ENCODE measurements at regions not wholly inside any gene's neighbourhood (a gene's known extent, or its start where the extent isn't known, plus 50 kb on each side); places are given as distances from the start of the nearest gene placed in this dataset.

DNA sequence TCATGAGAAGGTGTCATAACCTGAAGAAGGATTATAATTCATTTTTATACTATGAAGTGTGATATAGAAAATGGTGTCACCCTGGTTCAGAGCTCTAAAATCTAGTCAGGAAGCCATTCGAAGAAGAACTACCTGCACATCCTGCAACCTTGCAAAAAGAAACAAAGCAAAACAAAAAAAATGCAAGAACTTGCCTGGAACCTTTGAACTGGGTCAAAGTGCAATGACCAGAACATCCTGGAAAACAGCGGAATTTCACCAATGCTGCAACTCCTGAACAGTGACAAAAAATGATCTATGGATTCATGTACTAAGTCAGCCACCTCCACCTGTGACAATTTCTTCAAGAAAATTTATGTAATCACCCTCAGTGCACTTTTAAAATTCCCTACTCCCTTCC, 1083.3 kb upstream of the GYPC start:
- TF ChIP-seq, protein P1, sequence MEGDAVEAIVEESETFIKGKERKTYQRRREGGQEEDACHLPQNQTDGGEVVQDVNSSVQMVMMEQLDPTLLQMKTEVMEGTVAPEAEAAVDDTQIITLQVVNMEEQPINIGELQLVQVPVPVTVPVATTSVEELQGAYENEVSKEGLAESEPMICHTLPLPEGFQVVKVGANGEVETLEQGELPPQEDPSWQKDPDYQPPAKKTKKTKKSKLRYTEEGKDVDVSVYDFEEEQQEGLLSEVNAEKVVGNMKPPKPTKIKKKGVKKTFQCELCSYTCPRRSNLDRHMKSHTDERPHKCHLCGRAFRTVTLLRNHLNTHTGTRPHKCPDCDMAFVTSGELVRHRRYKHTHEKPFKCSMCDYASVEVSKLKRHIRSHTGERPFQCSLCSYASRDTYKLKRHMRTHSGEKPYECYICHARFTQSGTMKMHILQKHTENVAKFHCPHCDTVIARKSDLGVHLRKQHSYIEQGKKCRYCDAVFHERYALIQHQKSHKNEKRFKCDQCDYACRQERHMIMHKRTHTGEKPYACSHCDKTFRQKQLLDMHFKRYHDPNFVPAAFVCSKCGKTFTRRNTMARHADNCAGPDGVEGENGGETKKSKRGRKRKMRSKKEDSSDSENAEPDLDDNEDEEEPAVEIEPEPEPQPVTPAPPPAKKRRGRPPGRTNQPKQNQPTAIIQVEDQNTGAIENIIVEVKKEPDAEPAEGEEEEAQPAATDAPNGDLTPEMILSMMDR (IDR thresholded peaks at IDR 0.05; ENCODE audit: insufficient read depth, low read length) = no peak
- DNase-seq (ENCODE audit: low read depth) = no peak
- no peak overlapping the region for H3K4me3 ChIP-seq (ENCODE audit: low read depth, low read length)

- H3K4me3 ChIP-seq (ENCODE audit: low read depth, low read length) = no peak overlapping the region
- TF ChIP-seq, protein P1 (IDR thresholded peaks at IDR 0.05; ENCODE audit: insufficient read depth, low read length) = no peak
- no peak for DNase-seq (ENCODE audit: low read depth)
Measured at GRCh38 chr2:125573432-125573831, 1082.5 kb upstream of the GYPC start.

DNA sequence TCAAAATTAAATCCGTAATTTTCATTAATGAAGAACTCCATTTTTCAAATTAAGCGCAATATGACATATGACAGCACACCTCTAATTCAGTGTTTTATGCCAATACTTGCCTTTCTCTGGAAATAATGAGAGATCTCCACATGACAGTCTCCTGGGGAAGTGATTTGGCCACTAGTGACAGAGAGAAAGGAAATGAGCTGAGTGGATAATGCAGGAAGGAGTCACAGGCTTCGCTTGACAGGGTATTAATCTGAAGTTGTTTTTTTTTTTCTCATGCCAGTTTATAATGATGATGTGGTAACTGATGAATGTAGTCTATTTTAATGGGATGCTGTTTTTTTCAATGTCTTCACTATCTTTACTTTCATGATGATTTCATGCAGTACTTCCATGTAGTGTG, 1079.4 kb upstream of the GYPC start:
- no peak for DNase-seq (ENCODE audit: low read depth)
- no peak overlapping the region for H3K4me3 ChIP-seq (ENCODE audit: low read depth, low read length)
- TF ChIP-seq, protein P1 (IDR thresholded peaks at IDR 0.05; ENCODE audit: insufficient read depth, low read length) = no peak

- TF ChIP-seq, protein P1 (IDR thresholded peaks at IDR 0.05; ENCODE audit: insufficient read depth, low read length) = no peak
- no peak for DNase-seq (ENCODE audit: low read depth)
- H3K4me3 ChIP-seq (ENCODE audit: low read depth, low read length) = no peak overlapping the region
Measured at GRCh38 chr2:125581557-125581956, 1074.4 kb upstream of the GYPC start.

DNA sequence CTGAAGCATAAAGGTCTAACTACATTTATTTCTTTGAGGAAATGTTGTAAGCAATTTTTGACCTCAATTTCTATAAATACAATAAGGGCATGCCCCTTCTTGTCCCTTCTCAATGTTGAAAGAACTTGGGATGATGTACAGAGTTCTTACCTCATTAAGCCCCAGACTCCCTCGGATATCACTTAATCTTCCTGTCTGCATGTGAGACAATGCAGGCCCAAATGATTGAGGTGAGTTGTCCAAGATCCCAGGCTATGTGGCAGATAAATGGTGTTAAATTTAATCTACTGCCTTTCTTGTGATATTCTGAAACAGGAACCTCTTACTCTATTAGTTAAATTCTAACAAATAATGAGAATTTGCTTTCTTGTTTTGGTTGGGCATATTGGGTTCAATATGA, 1073.4 kb upstream of the GYPC start:
- DNase-seq (ENCODE audit: low read depth) = no peak
- no peak overlapping the region for H3K4me3 ChIP-seq (ENCODE audit: low read depth, low read length)
- TF ChIP-seq, protein P1 (IDR thresholded peaks at IDR 0.05; ENCODE audit: insufficient read depth, low read length) = no peak

DNA sequence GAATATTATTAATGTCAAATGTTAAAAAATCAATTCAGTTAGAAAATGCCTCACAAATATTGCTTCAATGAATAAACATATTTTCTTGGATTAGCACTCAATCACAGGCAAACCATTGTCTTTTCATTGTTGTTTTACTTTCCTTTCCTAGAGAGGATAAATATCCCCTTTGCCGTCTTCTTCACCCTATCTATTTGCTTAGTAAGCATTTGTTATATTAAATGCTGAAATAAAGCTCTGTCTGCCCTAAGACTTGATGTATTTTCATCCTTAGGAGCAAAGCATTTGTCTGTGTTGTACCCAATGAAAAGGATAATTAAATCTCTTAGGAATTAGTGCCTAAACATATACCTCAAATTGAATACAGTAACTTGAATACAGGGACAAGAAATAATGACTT, 1071.2 kb upstream of the GYPC start:
- TF ChIP-seq, protein P1 (IDR thresholded peaks at IDR 0.05; ENCODE audit: insufficient read depth, low read length) = no peak
- no peak for DNase-seq (ENCODE audit: low read depth)
- no peak overlapping the region for H3K4me3 ChIP-seq (ENCODE audit: low read depth, low read length)

DNA sequence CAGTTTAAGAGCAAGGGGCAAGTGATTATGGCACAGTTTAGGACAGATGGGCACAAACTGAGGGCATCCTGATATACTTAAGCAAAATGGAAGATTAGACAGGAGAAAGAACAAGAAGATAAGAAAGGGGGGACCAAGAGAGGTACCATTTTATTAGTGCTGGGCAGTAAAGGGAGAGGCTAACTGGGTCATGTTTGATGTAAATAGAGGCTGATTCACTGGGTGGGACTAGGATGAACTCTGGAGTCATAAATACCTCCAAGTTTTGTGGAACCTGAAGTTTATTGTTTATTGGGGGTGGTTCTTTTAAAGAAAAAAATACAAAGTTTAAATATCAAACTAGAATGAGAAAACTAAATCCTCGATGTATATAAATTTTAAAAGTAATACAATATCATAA, 1067.2 kb upstream of the GYPC start:
- TF ChIP-seq, protein P1 (IDR thresholded peaks at IDR 0.05; ENCODE audit: insufficient read depth, low read length) = no peak
- no peak for DNase-seq (ENCODE audit: low read depth)
- no peak overlapping the region for H3K4me3 ChIP-seq (ENCODE audit: low read depth, low read length)

Data from fibroblast of the aortic adventitia (primary cell).